ENCODE measurements at regions not wholly inside any gene's neighbourhood (a gene's known extent, or its start where the extent isn't known, plus 50 kb on each side); places are given as distances from the start of the nearest gene placed in this dataset.

- no peak for DNase-seq
Observed at GRCh38 chr5:124841829-124842712, 95.6 kb upstream of the ZNF608 start.

GRCh38 chr5:124842725-124843595 lies 96.5 kb upstream of the ZNF608 start:
- DNase-seq: no peak

GRCh38 chr5:124843596-124843899 lies 97.1 kb upstream of the ZNF608 start:
- DNase-seq: no peak

DNA sequence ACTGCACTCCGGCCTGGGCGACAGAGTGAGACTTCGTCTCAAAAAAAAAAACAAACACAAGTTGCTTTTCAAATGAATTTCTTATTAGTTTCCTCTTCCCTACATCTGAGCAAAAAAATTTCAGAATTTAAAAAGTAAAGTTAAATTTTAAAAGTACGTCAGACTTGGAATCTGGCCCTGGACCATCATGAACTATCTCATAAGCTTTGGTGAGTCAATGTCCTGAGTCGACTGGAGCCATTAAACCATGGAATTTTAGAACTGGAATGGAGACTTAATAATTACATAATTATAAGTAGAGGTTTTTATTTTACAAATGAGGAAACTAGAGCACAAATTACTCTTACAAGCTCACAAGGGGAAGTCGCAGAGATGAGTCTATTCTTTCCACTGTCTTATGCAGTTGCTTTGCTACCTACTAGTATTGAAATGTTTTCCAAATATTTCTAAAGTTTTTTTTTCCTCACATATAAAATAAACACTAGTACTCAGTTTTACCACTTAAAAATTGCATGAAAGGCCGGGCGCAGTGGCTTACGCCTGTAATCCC lies 98.0 kb upstream of the ZNF608 start:
- DNase-seq: no peak

DNA sequence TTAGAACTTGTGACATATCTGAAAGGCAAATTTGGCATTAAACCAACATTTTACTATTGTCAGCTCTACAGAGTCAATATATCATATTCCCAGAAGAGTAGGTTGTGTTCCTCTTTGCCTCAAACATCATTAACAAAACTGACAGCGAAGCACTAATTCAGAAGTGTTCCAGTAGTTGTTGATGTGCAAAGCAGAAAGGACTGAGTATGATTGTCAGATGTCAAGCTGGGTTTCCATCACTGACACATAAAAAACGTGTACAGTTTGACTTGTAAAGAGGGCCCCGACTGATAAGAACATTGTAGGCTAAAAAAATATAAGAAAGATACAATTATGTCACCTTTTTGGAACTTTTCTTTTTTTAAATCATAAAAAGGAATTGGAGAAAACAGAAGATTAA lies 101.5 kb upstream of the ZNF608 start:
- no peak for DNase-seq

- no peak for DNase-seq
Observed at GRCh38 chr5:124849774-124850173, 103.3 kb upstream of the ZNF608 start.

DNA sequence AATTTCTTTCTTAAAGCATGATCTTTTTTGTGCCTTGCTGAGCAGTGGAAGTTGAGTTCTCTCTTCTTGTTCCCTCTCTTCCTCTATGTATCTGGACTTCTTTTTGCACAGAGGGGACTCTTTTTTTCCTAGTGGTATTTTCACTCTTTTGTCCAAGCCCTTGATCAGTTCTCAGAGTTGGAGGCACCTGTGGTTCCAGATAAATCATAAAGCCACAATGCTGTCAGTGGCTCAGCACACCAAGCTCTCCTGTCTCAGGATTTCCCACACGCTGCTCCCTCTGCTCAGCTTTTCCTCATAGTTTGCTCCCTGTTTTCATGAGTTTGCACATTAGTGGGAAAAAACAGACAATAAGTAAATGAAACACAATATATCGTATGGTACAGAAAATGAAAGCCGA lies 110.3 kb upstream of the ZNF608 start:
- no peak for DNase-seq

DNA sequence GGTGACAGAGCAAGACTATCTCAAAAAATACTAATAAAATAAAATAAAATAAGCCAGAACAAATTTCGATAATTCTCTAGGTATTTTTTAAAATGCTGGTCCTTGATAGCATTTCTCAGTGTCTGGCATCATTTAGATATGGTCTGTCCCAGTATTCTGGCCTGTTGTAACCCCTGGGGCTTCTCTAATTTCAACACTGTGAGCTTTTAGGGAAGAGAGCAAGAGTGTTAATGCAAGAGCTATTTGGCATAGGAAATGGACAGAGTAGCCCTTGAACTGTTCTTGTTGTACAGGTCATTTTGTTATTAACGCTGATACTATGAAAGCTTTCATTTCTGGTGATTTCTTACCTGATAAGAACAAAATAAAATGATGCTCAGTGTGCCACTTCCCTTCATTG lies 112.2 kb upstream of the ZNF608 start:
- DNase-seq: no peak

DNA sequence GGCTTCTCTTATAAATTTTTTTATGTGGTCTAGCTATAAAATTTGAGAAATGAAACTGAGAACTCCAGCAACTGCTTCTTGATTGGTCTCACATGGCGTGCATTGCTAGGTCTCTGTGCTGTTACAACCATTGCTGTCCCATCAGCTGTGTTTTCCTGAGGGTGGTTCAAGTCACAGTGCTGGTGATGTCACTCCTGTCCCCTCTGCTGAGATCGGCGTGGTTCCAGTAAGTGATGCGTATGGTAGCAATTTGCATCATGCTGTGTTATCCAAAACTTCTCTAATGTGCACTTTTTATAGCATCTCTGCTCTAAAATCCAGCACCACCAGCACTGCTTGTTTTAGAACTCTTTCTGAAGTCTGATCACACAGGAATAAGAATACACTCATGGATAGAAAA lies 112.6 kb upstream of the ZNF608 start:
- DNase-seq: no peak

DNA sequence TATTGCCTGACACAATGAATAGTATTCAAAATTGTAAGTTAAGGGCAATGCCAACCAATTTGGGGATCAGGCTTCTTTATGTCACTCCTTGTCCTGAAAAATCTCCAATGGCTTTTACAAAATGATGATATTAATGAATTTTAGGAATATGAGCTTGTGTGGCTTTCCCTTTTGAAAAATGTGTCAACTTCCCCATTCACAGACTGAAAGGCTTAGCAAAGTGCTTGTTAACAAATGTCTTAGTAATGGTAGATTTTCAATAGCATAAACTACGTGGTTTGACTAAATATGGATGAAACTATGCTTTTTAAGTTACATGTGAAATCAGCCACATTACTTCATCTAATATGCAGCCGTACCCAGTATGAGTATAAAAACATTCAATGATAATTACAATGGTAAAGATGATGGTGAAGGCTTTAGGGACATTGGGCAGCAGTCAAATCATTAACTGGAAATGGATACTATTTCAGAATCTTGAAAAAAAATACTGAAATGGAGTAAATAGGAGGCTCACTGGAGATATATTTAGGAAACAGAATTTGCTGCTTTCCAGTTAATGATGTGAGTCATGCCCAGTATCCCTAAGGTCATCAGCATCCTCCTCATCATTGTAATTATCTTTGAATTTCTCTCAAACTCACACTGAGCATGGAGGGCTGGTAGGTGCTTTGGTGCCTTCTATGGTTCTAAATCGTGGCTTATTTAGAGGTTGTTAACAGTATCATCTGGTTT lies 113.3 kb upstream of the ZNF608 start:
- DNase-seq: no peak

DNA sequence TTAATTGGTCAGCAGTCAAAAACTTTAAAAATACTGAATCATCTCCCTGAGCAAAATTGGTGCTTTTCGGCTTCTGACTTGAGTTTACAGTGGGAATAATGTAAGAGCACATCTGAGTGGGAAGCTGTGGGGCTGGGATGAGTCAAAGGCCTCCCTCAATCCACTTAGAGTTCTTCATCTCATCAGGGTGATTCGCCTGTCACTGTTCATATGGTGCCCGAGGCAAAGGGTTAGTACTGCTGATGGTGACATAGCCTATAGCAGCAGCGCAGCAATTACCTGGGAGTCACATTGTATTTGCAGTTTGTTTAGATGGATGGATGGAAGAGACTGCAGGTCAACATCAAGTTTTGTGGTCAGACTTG lies 113.8 kb upstream of the ZNF608 start:
- DNase-seq: no peak

DNA sequence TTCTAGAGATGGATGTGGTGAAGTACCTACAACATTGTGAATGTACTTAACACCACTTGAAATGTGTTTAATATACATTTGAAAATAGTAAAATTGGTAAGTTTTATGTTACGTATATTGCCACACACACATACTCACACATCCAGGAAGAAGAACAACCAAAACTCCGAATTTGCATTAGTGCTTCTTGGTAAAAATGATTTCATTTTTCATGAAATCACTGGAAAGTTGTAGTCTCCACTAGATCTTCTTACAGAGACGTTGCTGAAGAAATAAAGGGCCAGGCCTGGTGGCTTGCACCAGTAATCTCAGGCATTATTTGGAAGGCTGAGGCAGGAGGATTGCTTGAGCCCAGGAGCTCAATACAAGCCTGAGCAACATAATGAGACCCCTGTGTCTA lies 118.6 kb upstream of the ZNF608 start:
- DNase-seq: no peak

DNA sequence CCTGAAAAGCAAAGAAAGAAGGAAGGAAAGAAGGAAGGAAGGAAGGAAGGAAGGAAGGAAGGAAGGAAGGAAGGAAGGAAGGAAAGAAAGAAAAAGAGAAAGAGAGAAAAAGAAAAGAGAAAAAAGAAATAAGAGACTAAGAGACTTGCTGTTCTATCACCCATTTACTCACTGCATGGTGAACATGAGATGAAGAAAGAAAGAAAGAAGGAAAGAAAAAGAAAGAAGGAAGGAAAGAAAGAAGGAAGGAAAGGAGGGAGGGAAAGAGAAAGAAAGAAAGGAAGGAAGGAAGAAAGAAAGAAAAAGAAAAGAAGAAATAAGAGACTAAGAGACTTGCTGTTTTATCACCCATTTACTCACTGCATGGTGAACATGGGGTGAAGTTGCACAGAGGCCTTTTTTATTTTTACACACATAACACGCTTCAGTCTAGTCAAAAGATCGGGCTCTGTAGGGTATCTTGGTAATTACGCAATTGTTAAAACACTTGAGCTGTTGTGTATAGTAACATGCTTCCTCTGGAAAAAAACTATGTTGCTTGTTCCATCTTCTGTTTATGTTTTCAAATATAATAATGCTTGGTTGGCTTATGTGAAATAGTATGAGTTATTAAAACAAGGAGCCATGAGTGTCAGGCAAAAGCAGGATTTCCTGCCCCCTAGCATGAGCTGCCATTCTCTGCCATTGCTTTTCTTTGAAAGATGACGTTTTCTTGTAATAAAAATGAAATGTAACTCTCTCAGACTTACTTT lies 119.3 kb upstream of the ZNF608 start:
- no peak for DNase-seq

- DNase-seq: no peak
Observed at GRCh38 chr5:124866355-124867136, 120.1 kb upstream of the ZNF608 start.

- DNase-seq: no peak
Observed at GRCh38 chr5:124867137-124867704, 120.8 kb upstream of the ZNF608 start.

DNA sequence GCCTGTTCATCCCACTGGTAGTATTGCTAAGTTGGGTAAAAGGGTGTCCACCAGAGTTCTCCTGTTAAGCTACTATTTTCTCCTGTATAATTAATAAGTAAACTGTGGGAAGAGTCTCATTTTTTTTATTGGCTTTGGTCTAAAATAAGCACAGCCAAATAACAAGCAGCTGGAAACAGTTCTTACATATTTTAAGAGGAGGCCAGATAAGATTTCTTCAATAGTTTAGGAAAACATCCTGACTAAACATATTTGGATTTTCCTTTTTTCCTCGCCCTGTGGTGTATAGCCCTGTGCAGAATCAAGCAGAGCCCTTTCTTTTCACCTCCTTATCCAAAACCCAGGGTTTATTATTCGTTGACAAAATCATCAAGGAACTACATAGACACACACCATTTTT lies 122.2 kb upstream of the ZNF608 start:
- DNase-seq: no peak

GRCh38 chr5:124869426-124870033 lies 123.1 kb upstream of the ZNF608 start:
- DNase-seq: no peak

GRCh38 chr5:124870070-124870469 lies 123.6 kb upstream of the ZNF608 start:
- no peak for DNase-seq

GRCh38 chr5:124871303-124871702 lies 124.9 kb upstream of the ZNF608 start:
- DNase-seq: no peak

DNA sequence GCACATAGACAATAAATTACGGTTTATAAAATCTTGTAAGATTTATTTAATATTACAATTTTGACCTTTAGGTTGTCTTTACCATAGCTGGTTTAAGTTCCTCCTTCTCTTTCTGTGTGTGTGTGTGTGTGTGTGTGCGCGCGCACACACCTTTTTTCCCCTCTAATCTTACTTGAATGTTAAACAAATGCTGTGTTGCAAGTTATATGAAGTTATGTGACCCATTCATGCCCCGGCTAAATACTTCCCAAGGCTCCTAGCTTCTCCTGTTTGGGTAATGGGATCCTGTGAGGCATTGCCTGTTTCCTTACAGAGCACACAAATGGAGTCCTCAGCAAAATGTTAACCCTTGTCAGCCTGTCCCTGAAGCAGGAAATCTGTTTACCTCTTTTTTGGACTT lies 125.6 kb upstream of the ZNF608 start:
- DNase-seq: no peak

DNA sequence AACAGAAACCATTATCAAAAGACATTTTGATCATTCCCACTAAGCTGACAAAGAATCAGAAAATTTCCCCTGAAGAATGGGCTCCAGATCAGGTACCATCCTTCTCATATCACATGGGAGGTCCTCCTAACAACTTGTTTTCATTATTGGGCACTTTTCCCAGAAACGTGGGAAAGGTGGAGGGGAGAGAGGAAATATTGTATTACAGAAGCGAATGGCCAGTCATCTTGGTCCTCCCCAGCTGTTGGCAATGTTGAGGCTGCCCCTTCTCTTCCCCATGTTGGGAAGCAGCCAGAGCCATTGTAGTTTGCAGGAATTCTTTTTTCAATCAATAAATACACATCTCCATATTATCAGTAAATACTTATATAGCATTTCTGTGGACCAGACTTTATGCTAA lies 126.2 kb upstream of the ZNF608 start:
- DNase-seq: no peak

Measured in activated CD4-positive, alpha-beta T cell treated with anti-CD3 and anti-CD28 coated beads, Interleukin-2, amount 50 U/mL, for 48 hours (primary cell).